Kidney (tissue), 13 donors: ENCODE measurements at regions not wholly inside any gene's neighbourhood (a gene's known extent, or its start where the extent isn't known, plus 50 kb on each side); places are given as distances from the start of the nearest gene placed in this dataset.

Experiments used
- DNase-seq, 5 donors: peaks; one replicate each; pipeline ENCODE4 v3.0.0-alpha.2; 2013 to 2020
- FAIRE-seq: peaks from 2 replicates; lab custom pipeline; 2012; peaks lifted over from hg19 to GRCh38; lab: Jason Lieb, UNC
- H3K27ac ChIP-seq, 2 donors: one replicate each; pipeline ENCODE4 v1.7.0; 2013; ENCODE audit warnings: low read depth in 2 of 2, low read length in 2 of 2, inconsistent platforms in 1 of 2
- H3K27me3 ChIP-seq: one replicate; pipeline ENCODE4 v1.7.1; 2013; ENCODE audit warnings: low read length, inconsistent platforms; ENCODE audit not compliant: control insufficient read depth, insufficient read depth
- H3K36me3 ChIP-seq, 3 donors: one replicate each; pipeline versions ENCODE4 v1.7.0 to v1.7.1; 2013; ENCODE audit warnings: low read length in 3 of 3, control low read depth in 1 of 3, inconsistent platforms in 1 of 3; ENCODE audit not compliant: insufficient read depth in 3 of 3, control insufficient read depth in 2 of 3
- H3K4me1 ChIP-seq, 3 donors: one replicate each; pipeline versions ENCODE4 v1.7.0 to v1.7.1; 2013; ENCODE audit warnings: low read length in 3 of 3, inconsistent platforms in 1 of 3, low read depth in 1 of 3; ENCODE audit not compliant: control insufficient read depth in 2 of 3, insufficient read depth in 2 of 3
- H3K4me3 ChIP-seq, 3 donors: one replicate each; pipeline versions ENCODE4 v1.7.0 to v1.8.1; 2013; ENCODE audit warnings: low read length in 3 of 3, control low read depth in 1 of 3, inconsistent platforms in 1 of 3
- H3K9ac ChIP-seq, 3 donors: one replicate each; pipeline versions ENCODE4 v1.7.0 to v1.7.1; 2013; ENCODE audit warnings: low read length in 3 of 3, control low read depth in 1 of 3, inconsistent platforms in 1 of 3
- H3K9me3 ChIP-seq, 3 donors: one replicate each; pipeline versions ENCODE4 v1.7.0 to v1.7.1; 2013; ENCODE audit warnings: low read length in 3 of 3, control low read depth in 1 of 3, inconsistent platforms in 1 of 3; ENCODE audit not compliant: control insufficient read depth in 2 of 3, insufficient read depth in 1 of 3
- intact Hi-C: fragments of 100-400 bp; cut with DNase I; formaldehyde crosslinking; loops from one replicate; pipeline ENCODE4 v1.11.1; 2022
- TF ChIP-seq, protein P1 (sequence below): IDR thresholded peaks from 3 replicates; pipeline ENCODE4 v1.5.1; 2012; ENCODE audit warnings: mild to moderate bottlenecking, moderate library complexity, borderline replicate concordance; ENCODE audit not compliant: insufficient read depth; ENCODE audit errors: extremely low read depth
- donor health status: control.
- donor health status: control.
- donor health status: control.
- donor health status: control.
- donor health status: control.
- donor health status: DM: yes; HTN: yes; CAD: no.
- donor health status: Normal renal cell carcinoma (clear cell type).

DNA sequence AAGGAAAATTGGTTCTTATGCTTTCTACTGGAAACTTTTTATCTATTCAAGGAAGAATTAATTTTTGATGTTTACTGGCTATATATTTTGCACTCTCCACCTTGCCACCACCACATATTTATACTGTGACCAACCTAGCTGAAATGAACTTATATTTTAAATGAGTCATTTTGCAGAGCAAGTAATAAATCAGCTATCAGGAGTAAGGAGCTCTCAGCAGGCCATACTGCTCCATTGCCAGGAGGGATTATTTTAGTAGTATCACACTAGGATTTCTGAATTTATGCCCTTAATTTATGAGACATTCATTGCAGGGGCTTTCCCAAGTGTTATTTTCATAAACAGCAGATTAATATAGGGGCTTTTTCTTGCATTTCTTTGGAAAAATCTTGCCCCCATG is 125.8 kb upstream of the CYP1B1 start:
- Histone ChIP-seq H3K9ac (no peak overlapping the region), H3K27ac (no peak overlapping the region), H3K4me1 (no peaks in the 10 kb centered on the region), H3K9me3 (no peaks in the 10 kb centered on the region), H3K4me3 (no peak overlapping the region), H3K36me3 (no peaks in the 10 kb centered on the region), H3K27me3 (no peaks in the 10 kb centered on the region)
- FAIRE-seq (no peak), DNase-seq (peak in 1 of 5 donors; percentile 48)
- TF ChIP-seq, protein P1, sequence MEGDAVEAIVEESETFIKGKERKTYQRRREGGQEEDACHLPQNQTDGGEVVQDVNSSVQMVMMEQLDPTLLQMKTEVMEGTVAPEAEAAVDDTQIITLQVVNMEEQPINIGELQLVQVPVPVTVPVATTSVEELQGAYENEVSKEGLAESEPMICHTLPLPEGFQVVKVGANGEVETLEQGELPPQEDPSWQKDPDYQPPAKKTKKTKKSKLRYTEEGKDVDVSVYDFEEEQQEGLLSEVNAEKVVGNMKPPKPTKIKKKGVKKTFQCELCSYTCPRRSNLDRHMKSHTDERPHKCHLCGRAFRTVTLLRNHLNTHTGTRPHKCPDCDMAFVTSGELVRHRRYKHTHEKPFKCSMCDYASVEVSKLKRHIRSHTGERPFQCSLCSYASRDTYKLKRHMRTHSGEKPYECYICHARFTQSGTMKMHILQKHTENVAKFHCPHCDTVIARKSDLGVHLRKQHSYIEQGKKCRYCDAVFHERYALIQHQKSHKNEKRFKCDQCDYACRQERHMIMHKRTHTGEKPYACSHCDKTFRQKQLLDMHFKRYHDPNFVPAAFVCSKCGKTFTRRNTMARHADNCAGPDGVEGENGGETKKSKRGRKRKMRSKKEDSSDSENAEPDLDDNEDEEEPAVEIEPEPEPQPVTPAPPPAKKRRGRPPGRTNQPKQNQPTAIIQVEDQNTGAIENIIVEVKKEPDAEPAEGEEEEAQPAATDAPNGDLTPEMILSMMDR = no peak
- intact Hi-C loops = no loop called here

DNA sequence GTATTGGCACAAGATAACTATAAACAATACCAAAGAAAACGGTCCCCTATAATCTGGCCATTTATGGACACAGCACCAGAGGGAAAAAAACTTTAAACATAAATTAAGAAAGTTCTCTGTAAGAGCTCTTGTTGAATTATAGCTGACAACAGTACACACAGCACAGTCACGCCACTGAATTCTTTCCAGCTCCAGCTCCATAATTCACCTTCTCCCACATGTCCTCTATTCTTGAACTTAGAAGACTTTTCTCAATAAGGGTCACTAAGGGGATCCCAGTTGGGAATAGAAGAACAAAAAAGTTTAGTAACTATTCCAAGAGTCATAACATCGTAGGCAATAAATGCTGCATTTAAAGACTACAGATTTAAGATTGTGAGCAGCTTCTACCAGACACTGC is 124.6 kb upstream of the CYP1B1 start:
- Histone ChIP-seq H3K4me1 (no peaks in the 10 kb centered on the region), H3K27me3 (no peaks in the 10 kb centered on the region), H3K9me3 (no peaks in the 10 kb centered on the region), H3K9ac (no peak overlapping the region), H3K4me3 (no peak overlapping the region), H3K27ac (no peak overlapping the region), H3K36me3 (no peaks in the 10 kb centered on the region)
- FAIRE-seq = no peak
- DNase-seq = peak in 2 of 5 donors; percentile 84 to 95
- intact Hi-C loops = no loop called here
- TF ChIP-seq, protein P1 = no peak

DNA sequence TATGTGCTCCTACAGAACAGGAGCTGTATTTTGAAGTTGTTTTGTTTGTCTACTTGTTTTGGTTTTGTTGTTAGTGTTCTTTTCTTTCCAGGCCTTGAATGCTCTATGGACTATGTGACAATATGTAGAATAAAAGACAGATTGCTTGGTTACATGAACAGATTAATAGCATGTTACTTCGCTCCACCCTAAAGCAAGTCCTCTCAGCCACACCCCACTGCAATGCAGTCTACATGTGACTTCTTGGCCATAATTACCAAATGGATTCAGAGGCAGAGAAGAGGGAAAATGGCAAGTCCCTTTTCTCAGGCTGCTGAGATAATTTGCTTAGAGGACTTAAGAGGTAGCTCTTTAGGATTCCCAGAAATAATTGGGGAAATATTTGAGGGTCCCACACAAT is 123.2 kb upstream of the CYP1B1 start:
- Histone ChIP-seq H3K27ac (no peak overlapping the region), H3K4me1 (no peaks in the 10 kb centered on the region), H3K27me3 (no peaks in the 10 kb centered on the region), H3K4me3 (no peak overlapping the region), H3K36me3 (no peaks in the 10 kb centered on the region), H3K9me3 (no peaks in the 10 kb centered on the region), H3K9ac (no peak overlapping the region)
- TF ChIP-seq, protein P1 = no peak
- FAIRE-seq = no peak
- intact Hi-C loops = no loop called here
- DNase-seq = no peak

DNA sequence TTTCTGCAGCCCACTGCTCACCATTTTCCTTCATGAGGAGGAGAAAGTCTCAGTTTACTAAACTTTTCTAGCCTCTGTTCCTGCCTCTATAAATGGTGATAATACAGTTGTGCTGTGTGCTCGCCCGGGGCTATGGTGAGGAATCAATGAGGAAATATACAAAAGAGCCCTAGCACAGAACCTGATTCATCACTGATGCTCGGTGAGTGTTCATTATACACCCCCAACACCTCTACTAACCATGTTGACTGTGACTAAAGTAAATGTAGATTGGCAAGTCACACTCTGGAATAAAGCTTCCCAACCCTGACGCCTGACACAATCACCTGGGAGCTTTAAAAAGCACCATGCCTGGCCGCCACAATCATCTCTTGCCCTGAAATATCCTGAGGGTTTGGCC is 118.8 kb upstream of the CYP1B1 start:
- H3K27me3 ChIP-seq = no peaks in the 10 kb centered on the region
- TF ChIP-seq, protein P1 = no peak
- no peak overlapping the region for H3K4me3 ChIP-seq
- FAIRE-seq (no peak), DNase-seq (no peak)
- no peaks in the 10 kb centered on the region for H3K9me3 ChIP-seq
- H3K4me1 ChIP-seq = no peaks in the 10 kb centered on the region
- no peak overlapping the region for H3K9ac ChIP-seq
- no peak overlapping the region for H3K27ac ChIP-seq
- no peaks in the 10 kb centered on the region for H3K36me3 ChIP-seq
- intact Hi-C loops = no loop called here
